ENCODE measurements at regions not wholly inside any gene's neighbourhood (a gene's known extent, or its start where the extent isn't known, plus 50 kb on each side); places are given as distances from the start of the nearest gene placed in this dataset.

- no peak overlapping the region for H3K27ac ChIP-seq
- H3K4me3 ChIP-seq: no peak overlapping the region
- no peaks in the 10 kb centered on the region for H4K20me1 ChIP-seq (ENCODE audit: insufficient read depth)
- intact Hi-C loops (cut with micrococcal nuclease; ENCODE audit: unreplicated experiment): no loop called here
- no peaks in the 10 kb centered on the region for H3K9me2 ChIP-seq (ENCODE audit: insufficient read depth)
- no peaks in the 10 kb centered on the region for H3K9me3 ChIP-seq (ENCODE audit: insufficient read depth, low read depth)
- H3K4me1 ChIP-seq (replicated peaks; ENCODE audit: insufficient read depth): no peaks in the 10 kb centered on the region
- H3K79me2 ChIP-seq (ENCODE audit: low read depth): no peaks in the 10 kb centered on the region
- H3K4me2 ChIP-seq: no peak overlapping the region
- no peak for DNase-seq
- peak overlapping the region; percentile 15; the same call in 1 of the 2 replicates for H2AFZ ChIP-seq
- H3F3A ChIP-seq (ENCODE audit: insufficient read depth, low read depth): no peaks in the 10 kb centered on the region
- TF ChIP-seq EZH2 (IDR thresholded peaks at IDR 0.05; ENCODE audit: low read depth) (no peak), CTCF (conservative IDR thresholded peaks at IDR 0.05) (no peak)
- CTCF ChIA-PET: no interaction called here
- H3K36me3 ChIP-seq (ENCODE audit: low read depth): no peaks in the 10 kb centered on the region
- no TSS peak for BruUV-seq (replicated peaks)
- no peaks in the 10 kb centered on the region for H3K27me3 ChIP-seq (ENCODE audit: insufficient read depth, low read depth)
- POLR2A ChIA-PET (ENCODE audit: unreplicated experiment): no interaction called here
These were observed 322.4 kb upstream of the MAGI2 start for GRCh38 chr7:79775911-79776310.

- TF ChIP-seq EZH2 (IDR thresholded peaks at IDR 0.05; ENCODE audit: low read depth): no peak
- no peak for TF ChIP-seq CTCF (conservative IDR thresholded peaks at IDR 0.05)
- no TSS peak for BruUV-seq (replicated peaks)
- intact Hi-C loops (cut with micrococcal nuclease; ENCODE audit: unreplicated experiment): no loop called here
- Histone ChIP-seq H3K79me2 (ENCODE audit: low read depth) (no peaks in the 10 kb centered on the region), H3K4me3 (no peak overlapping the region), H3K9me3 (ENCODE audit: insufficient read depth, low read depth) (no peaks in the 10 kb centered on the region), H3K4me1 (replicated peaks; ENCODE audit: insufficient read depth) (no peaks in the 10 kb centered on the region), H3K36me3 (ENCODE audit: low read depth) (no peaks in the 10 kb centered on the region), H3K4me2 (no peak overlapping the region), H3K27me3 (ENCODE audit: insufficient read depth, low read depth) (no peaks in the 10 kb centered on the region), H3K9me2 (ENCODE audit: insufficient read depth) (no peaks in the 10 kb centered on the region), H4K20me1 (ENCODE audit: insufficient read depth) (no peaks in the 10 kb centered on the region), H2AFZ (no peak overlapping the region), H3K27ac (no peak overlapping the region), H3F3A (ENCODE audit: insufficient read depth, low read depth) (no peaks in the 10 kb centered on the region)
- DNase-seq: no peak
- ChIA-PET CTCF (no interaction called here), POLR2A (ENCODE audit: unreplicated experiment) (no interaction called here)
These were observed 320.7 kb upstream of the MAGI2 start for GRCh38 chr7:79774150-79774549.

GRCh38 chr7:79770970-79771369 lies 317.5 kb upstream of the MAGI2 start:
- no peak for DNase-seq
- intact Hi-C loops (cut with micrococcal nuclease; ENCODE audit: unreplicated experiment): no loop called here
- CTCF ChIA-PET: no interaction called here

More at GRCh38 chr7:79770970-79771369, 317.5 kb upstream of the MAGI2 start:
- H4K20me1 ChIP-seq (ENCODE audit: insufficient read depth): no peaks in the 10 kb centered on the region
- POLR2A ChIA-PET (ENCODE audit: unreplicated experiment): no interaction called here
- H3K9me2 ChIP-seq (ENCODE audit: insufficient read depth): no peaks in the 10 kb centered on the region
- H2AFZ ChIP-seq: no peak overlapping the region
- H3F3A ChIP-seq (ENCODE audit: insufficient read depth, low read depth): no peaks in the 10 kb centered on the region
- H3K27ac ChIP-seq: no peak overlapping the region
- TF ChIP-seq EZH2 (IDR thresholded peaks at IDR 0.05; ENCODE audit: low read depth) (no peak), CTCF (conservative IDR thresholded peaks at IDR 0.05) (no peak)
- H3K36me3 ChIP-seq (ENCODE audit: low read depth): no peaks in the 10 kb centered on the region
- no peaks in the 10 kb centered on the region for H3K79me2 ChIP-seq (ENCODE audit: low read depth)
- H3K4me2 ChIP-seq: no peak overlapping the region
- no peak overlapping the region for H3K4me3 ChIP-seq
- no peaks in the 10 kb centered on the region for H3K27me3 ChIP-seq (ENCODE audit: insufficient read depth, low read depth)
- H3K9me3 ChIP-seq (ENCODE audit: insufficient read depth, low read depth): no peaks in the 10 kb centered on the region
- no peaks in the 10 kb centered on the region for H3K4me1 ChIP-seq (replicated peaks; ENCODE audit: insufficient read depth)
- no TSS peak for BruUV-seq (replicated peaks)
